CD4-positive, alpha-beta T cell treated with Interleukin-6 for 4 hours (primary cell): ENCODE measurements at regions not wholly inside any gene's neighbourhood (a gene's known extent, or its start where the extent isn't known, plus 50 kb on each side); places are given as distances from the start of the nearest gene placed in this dataset.

Experiments used
- DNase-seq: peaks from one replicate; pipeline ENCODE4 v3.0.0-alpha.2; 2020; ENCODE audit warnings: mixed read lengths

GRCh38 chr15:61459785-61460707 lies 230.9 kb upstream of the RORA start:
- DNase-seq = no peak

- no peak for DNase-seq
Observed at GRCh38 chr15:61457050-61457733, 228.1 kb upstream of the RORA start.

GRCh38 chr15:61449186-61449702 lies 220.1 kb upstream of the RORA start:
- no peak for DNase-seq

- DNase-seq = no peak
Observed at GRCh38 chr15:61447981-61448380, 218.9 kb upstream of the RORA start.

GRCh38 chr15:61444585-61444984 lies 215.5 kb upstream of the RORA start:
- DNase-seq = no peak

GRCh38 chr15:61442821-61443220 lies 213.7 kb upstream of the RORA start:
- no peak for DNase-seq

GRCh38 chr15:61441891-61442290 lies 212.8 kb upstream of the RORA start:
- no peak for DNase-seq

- DNase-seq = no peak
Observed at GRCh38 chr15:61426466-61426865, 197.4 kb upstream of the RORA start.

GRCh38 chr15:61425934-61426333 lies 196.8 kb upstream of the RORA start:
- no peak for DNase-seq

GRCh38 chr15:61422773-61423172 lies 193.7 kb upstream of the RORA start:
- no peak for DNase-seq

GRCh38 chr15:61421938-61422337 lies 192.8 kb upstream of the RORA start:
- no peak for DNase-seq

GRCh38 chr15:61421470-61421869 lies 192.4 kb upstream of the RORA start:
- no peak for DNase-seq

GRCh38 chr15:61420546-61420945 lies 191.4 kb upstream of the RORA start:
- no peak for DNase-seq

- no peak for DNase-seq
Observed at GRCh38 chr15:61415617-61416120, 186.6 kb upstream of the RORA start.

- DNase-seq = no peak
Observed at GRCh38 chr15:61411902-61412510, 182.9 kb upstream of the RORA start.

GRCh38 chr15:61410662-61411061 lies 181.6 kb upstream of the RORA start:
- DNase-seq = no peak

- no peak for DNase-seq
Observed at GRCh38 chr15:61404567-61404966, 175.5 kb upstream of the RORA start.

GRCh38 chr15:61403884-61404283 lies 174.8 kb upstream of the RORA start:
- DNase-seq = no peak

GRCh38 chr15:61401903-61402698 lies 173.0 kb upstream of the RORA start:
- no peak for DNase-seq

- DNase-seq = no peak
Observed at GRCh38 chr15:61398310-61398709, 169.2 kb upstream of the RORA start.

- no peak for DNase-seq
Observed at GRCh38 chr15:61396235-61396919, 167.3 kb upstream of the RORA start.

GRCh38 chr15:61393949-61394348 lies 164.8 kb upstream of the RORA start:
- DNase-seq = no peak
